ENCODE measurements at regions not wholly inside any gene's neighbourhood (a gene's known extent, or its start where the extent isn't known, plus 50 kb on each side); places are given as distances from the start of the nearest gene placed in this dataset.

DNA sequence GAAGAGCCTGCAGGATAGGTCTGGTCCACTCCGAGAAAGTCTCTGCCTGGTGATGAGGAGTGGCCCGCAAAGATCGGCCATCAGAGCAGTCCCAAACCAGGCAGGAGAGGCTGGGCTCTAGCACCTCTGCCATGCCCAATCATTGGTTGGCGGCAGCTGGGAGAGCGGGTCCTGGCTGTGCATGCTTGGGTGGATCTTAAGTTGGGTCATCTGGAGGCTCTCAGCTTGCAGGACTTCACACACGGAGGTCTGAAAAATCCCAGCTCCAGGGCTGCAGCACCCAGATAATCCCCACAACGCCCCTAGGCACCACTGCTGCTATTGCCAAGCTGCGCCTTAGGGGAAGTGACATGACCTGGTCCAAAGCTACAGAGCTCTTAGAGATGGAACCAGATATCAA is 766.7 kb upstream of the TBX3 start:
- in situ Hi-C loops (cut with MboI) = no loop called here
- no peaks in the 10 kb centered on the region for H3F3A ChIP-seq (ENCODE audit: insufficient read depth)
- H3K36me3 ChIP-seq (ENCODE audit: low read depth) = no peaks in the 10 kb centered on the region
- H3K4me2 ChIP-seq (ENCODE audit: unreplicated experiment) = no peak overlapping the region
- no peak for DNase-seq
- H4K20me1 ChIP-seq (ENCODE audit: insufficient read depth) = no peaks in the 10 kb centered on the region
- WGBS, 2 experiments (ENCODE audit: low coverage in 1 of 2, low lambda C conversion rate in 2 of 2, missing lambda C conversion rate in 2 of 2) = 98 to 99% methylated on average over 8 of the region's 8 CpGs
- H3K27ac ChIP-seq = no peak overlapping the region
- no peak overlapping the region for H2AFZ ChIP-seq
- no peaks in the 10 kb centered on the region for H3K79me2 ChIP-seq (ENCODE audit: insufficient read depth)
- 0 out of 2 replicates have a peak, but pooled peaks cover 3% of the 10 kb centered on the region for H3K4me1 ChIP-seq (ENCODE audit: insufficient read depth)
- no peak overlapping the region for H3K4me3 ChIP-seq
- peaks cover 4% of the 10 kb centered on the region; the same call in 1 of the 2 replicates for H3K27me3 ChIP-seq (replicated peaks; ENCODE audit: insufficient read depth)
- H3K9me3 ChIP-seq (ENCODE audit: low read depth) = no peaks in the 10 kb centered on the region
- no peak overlapping the region for H3K9ac ChIP-seq
- H3K9me2 ChIP-seq (ENCODE audit: insufficient read depth) = no peaks in the 10 kb centered on the region
- no peak for TF ChIP-seq EZH2phosphoT487 (IDR thresholded peaks at IDR 0.05; ENCODE audit: insufficient read depth, low read depth)
- no peak for TF ChIP-seq EZH2 (IDR thresholded peaks at IDR 0.05; ENCODE audit: insufficient read depth, poor library complexity, severe bottlenecking)

DNA sequence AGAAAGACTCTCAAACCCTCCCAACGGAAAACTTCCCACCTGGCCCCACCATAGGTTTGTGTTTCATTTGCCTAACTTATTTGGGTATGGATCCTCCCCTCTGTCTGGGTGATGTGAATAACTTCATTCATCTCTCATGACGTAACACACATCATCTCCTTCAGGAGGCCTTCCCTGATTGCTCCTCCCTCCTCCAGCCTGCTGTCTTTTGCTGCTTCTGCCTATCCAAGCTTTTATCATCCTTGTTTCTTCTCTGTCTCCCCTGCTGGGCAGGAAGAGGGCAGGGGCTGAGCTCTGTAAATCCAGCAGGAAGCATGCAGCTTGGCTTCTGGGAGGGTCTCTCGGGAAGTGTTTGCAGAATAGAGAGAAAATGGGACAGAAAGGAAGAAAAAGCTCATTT is 766.0 kb upstream of the TBX3 start:
- DNase-seq = no peak
- Histone ChIP-seq H3K9me2 (ENCODE audit: insufficient read depth) (no peaks in the 10 kb centered on the region), H3K36me3 (ENCODE audit: low read depth) (no peaks in the 10 kb centered on the region), H3K27me3 (replicated peaks; ENCODE audit: insufficient read depth) (peaks cover 4% of the 10 kb centered on the region; the same call in 1 of the 2 replicates), H3K9me3 (ENCODE audit: low read depth) (no peaks in the 10 kb centered on the region), H3K9ac (no peak overlapping the region), H2AFZ (no peak overlapping the region), H3K4me1 (ENCODE audit: insufficient read depth) (0 out of 2 replicates have a peak, but pooled peaks cover 3% of the 10 kb centered on the region), H3K27ac (no peak overlapping the region), H4K20me1 (ENCODE audit: insufficient read depth) (no peaks in the 10 kb centered on the region), H3K79me2 (ENCODE audit: insufficient read depth) (no peaks in the 10 kb centered on the region), H3K4me3 (no peak overlapping the region), H3F3A (ENCODE audit: insufficient read depth) (no peaks in the 10 kb centered on the region), H3K4me2 (ENCODE audit: unreplicated experiment) (no peak overlapping the region)
- in situ Hi-C loops (cut with MboI) = no loop called here
- WGBS, 2 experiments (ENCODE audit: low coverage in 1 of 2, low lambda C conversion rate in 2 of 2, missing lambda C conversion rate in 2 of 2) = 95 to 96% methylated on average over 3 of the region's 3 CpGs
- TF ChIP-seq EZH2phosphoT487 (IDR thresholded peaks at IDR 0.05; ENCODE audit: insufficient read depth, low read depth) (no peak), EZH2 (IDR thresholded peaks at IDR 0.05; ENCODE audit: insufficient read depth, poor library complexity, severe bottlenecking) (no peak)

DNA sequence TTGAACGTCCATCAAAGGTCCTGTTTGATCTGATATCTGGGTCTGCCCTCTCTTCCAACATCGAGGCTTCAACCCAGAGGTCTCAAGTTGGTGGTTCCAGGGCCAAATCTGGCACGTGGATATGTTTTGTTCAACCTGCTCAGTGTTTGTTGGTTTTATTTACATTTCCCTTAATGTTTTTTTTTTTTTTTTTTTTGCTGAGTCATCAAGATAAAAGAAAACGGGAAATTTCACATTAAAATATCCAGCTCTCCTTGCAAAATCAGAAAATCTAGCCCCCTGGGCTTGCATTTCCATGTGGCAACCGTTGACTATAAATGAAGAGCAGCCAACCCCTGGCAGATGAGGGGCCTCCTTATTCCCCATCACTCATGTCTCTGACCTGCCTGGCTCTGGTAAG is 765.6 kb upstream of the TBX3 start:
- Histone ChIP-seq H3K9ac (no peak overlapping the region), H3K27ac (no peak overlapping the region), H3K4me3 (no peak overlapping the region), H3K9me3 (ENCODE audit: low read depth) (no peaks in the 10 kb centered on the region), H3K79me2 (ENCODE audit: insufficient read depth) (no peaks in the 10 kb centered on the region), H2AFZ (no peak overlapping the region), H4K20me1 (ENCODE audit: insufficient read depth) (no peaks in the 10 kb centered on the region), H3K4me2 (ENCODE audit: unreplicated experiment) (no peak overlapping the region), H3K4me1 (ENCODE audit: insufficient read depth) (0 out of 2 replicates have a peak, but pooled peaks cover 3% of the 10 kb centered on the region), H3F3A (ENCODE audit: insufficient read depth) (no peaks in the 10 kb centered on the region), H3K36me3 (ENCODE audit: low read depth) (no peaks in the 10 kb centered on the region), H3K9me2 (ENCODE audit: insufficient read depth) (no peaks in the 10 kb centered on the region), H3K27me3 (replicated peaks; ENCODE audit: insufficient read depth) (peaks cover 4% of the 10 kb centered on the region; the same call in 1 of the 2 replicates)
- no peak for TF ChIP-seq EZH2 (IDR thresholded peaks at IDR 0.05; ENCODE audit: insufficient read depth, poor library complexity, severe bottlenecking)
- no peak for TF ChIP-seq EZH2phosphoT487 (IDR thresholded peaks at IDR 0.05; ENCODE audit: insufficient read depth, low read depth)
- 90 to 92% methylated on average over 5 of the region's 5 CpGs for WGBS, 2 experiments (ENCODE audit: low coverage in 1 of 2, low lambda C conversion rate in 2 of 2, missing lambda C conversion rate in 2 of 2)
- no peak for DNase-seq
- in situ Hi-C loops (cut with MboI) = no loop called here

DNA sequence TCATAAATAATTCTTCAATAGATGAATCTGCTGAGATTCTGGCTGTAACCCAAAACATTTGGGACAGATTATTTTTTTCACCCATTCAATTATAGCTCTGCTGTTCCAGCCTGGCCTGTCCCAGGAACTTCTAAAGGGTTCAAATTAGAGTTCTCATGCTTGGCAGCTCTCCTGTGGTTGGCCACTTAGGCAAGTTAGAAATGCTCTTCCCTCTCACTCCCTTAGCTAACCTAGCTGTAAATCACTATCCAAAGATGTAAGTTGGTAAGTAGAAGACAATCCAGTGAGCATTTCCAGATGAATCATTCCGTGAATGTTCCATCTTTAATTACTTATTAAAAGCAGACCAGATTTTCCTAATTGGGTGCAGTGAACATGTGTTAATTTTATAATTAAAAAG is 760.4 kb upstream of the TBX3 start:
- TF ChIP-seq EZH2phosphoT487 (IDR thresholded peaks at IDR 0.05; ENCODE audit: insufficient read depth, low read depth) = no peak
- no peak for TF ChIP-seq EZH2 (IDR thresholded peaks at IDR 0.05; ENCODE audit: insufficient read depth, poor library complexity, severe bottlenecking)
- Histone ChIP-seq H3K36me3 (ENCODE audit: low read depth) (no peaks in the 10 kb centered on the region), H3K79me2 (ENCODE audit: insufficient read depth) (no peaks in the 10 kb centered on the region), H2AFZ (no peak overlapping the region), H3K9me3 (ENCODE audit: low read depth) (no peaks in the 10 kb centered on the region), H3K9me2 (ENCODE audit: insufficient read depth) (no peaks in the 10 kb centered on the region), H3F3A (ENCODE audit: insufficient read depth) (peaks cover 4% of the 10 kb centered on the region; the same call in 1 of the 2 replicates), H3K27me3 (replicated peaks; ENCODE audit: insufficient read depth) (no peaks in the 10 kb centered on the region), H3K4me2 (ENCODE audit: unreplicated experiment) (no peak overlapping the region), H3K27ac (no peak overlapping the region), H3K4me1 (ENCODE audit: insufficient read depth) (0 out of 2 replicates have a peak, but pooled peaks cover 6% of the 10 kb centered on the region), H3K9ac (no peak overlapping the region), H3K4me3 (no peak overlapping the region), H4K20me1 (ENCODE audit: insufficient read depth) (no peaks in the 10 kb centered on the region)
- in situ Hi-C loops (cut with MboI) = no loop called here
- peak; percentile 21 for DNase-seq
- WGBS, 2 experiments (ENCODE audit: low coverage in 1 of 2, low lambda C conversion rate in 2 of 2, missing lambda C conversion rate in 2 of 2) = 12 to 33% methylated on average over 1 of the region's 1 CpG

All from GM23248 (cell line).